A549 (cell line): ENCODE measurements at regions not wholly inside any gene's neighbourhood (a gene's known extent, or its start where the extent isn't known, plus 50 kb on each side); places are given as distances from the start of the nearest gene placed in this dataset.

Source experiments
- ATAC-seq, 2 experiments: fragments of 200-7000 bp in 1 of 2; fragments of >200 bp in 1 of 2; cut with Nextera tagmentation in 1 of 2; cut with Tn5 transposase in 1 of 2; 3 replicates each; pipeline versions ENCODE4 v1.8.0 to v1.9.1; 2018 to 2020; ENCODE audit warnings: mild to moderate bottlenecking in 1 of 2, moderate library complexity in 1 of 2
- CTCF ChIA-PET: fragments of 300-600 bp; sonication (Branson Sonifier 250); formaldehyde crosslinking; extraction: SDS; loops from one replicate; lab custom pipeline; 2021; ENCODE audit warnings: antibody characterized with exemption, inconsistent platforms; lab: Yijun Ruan, JAX
- POLR2A ChIA-PET: fragments of 350-600 bp; formaldehyde crosslinking; extraction: SDS; loops from one replicate; lab custom pipeline; 2021; ENCODE audit warnings: antibody characterized with exemption, inconsistent platforms; lab: Yijun Ruan, JAX
- DNase-seq, 2 experiments: peaks; one replicate each; pipeline versions ENCODE4 v3.0.0 to v3.0.0-alpha.2; 2011 to 2016; ENCODE audit warnings: low read depth in 1 of 2, low spot score in 1 of 2
- FAIRE-seq: peaks from 2 replicates; lab custom pipeline; 2011; peaks lifted over from hg19 to GRCh38; lab: Jason Lieb, UNC
- H3K27ac ChIP-seq, 2 experiments: fragments of >200 bp; sonication (Bioruptor Twin); formaldehyde crosslinking; 3 replicates each; pipeline ENCODE4 v1.5.1; 2016 to 2017
- H3K4me1 ChIP-seq: fragments of >200 bp; sonication (Bioruptor Twin); formaldehyde crosslinking; 3 replicates; pipeline ENCODE4 v1.6.1; 2016
- H3K4me2 ChIP-seq: fragments of >200 bp; sonication (Bioruptor Twin); formaldehyde crosslinking; 3 replicates; pipeline ENCODE4 v1.6.1; 2016
- H3K4me3 ChIP-seq: fragments of >200 bp; sonication (Bioruptor Twin); formaldehyde crosslinking; 3 replicates; pipeline ENCODE4 v1.5.1; 2016
- H3K9me3 ChIP-seq: fragments of >200 bp; sonication (Bioruptor Twin); formaldehyde crosslinking; 3 replicates; pipeline ENCODE4 v1.6.1; 2016
- ATOH8 ChIP-seq: fragments of 250-450 bp; sonication (Bioruptor Pico); IDR thresholded peaks from 2 replicates; pipeline ENCODE4 v1.5.0; 2020; ENCODE audit warnings: low read depth, mild to moderate bottlenecking, moderate library complexity
- BCL3 ChIP-seq: fragments of >200 bp; sonication (Bioruptor Twin); formaldehyde crosslinking; IDR thresholded peaks from 3 replicates; pipeline ENCODE4 v1.6.1; 2016
- CBX2 ChIP-seq: fragments of 200-600 bp; sonication (generic); IDR thresholded peaks from 2 replicates; pipeline ENCODE4 v1.6.1; 2016; ENCODE audit warnings: low read depth, mild to moderate bottlenecking, borderline replicate concordance
- CBX8 ChIP-seq: fragments of 200-600 bp; sonication (generic); IDR thresholded peaks from 2 replicates; pipeline ENCODE4 v1.6.1; 2016
- CEBPB ChIP-seq, 2 experiments: fragments of >200 bp in 1 of 2; sonication (Bioruptor Twin) in 1 of 2; formaldehyde crosslinking in 1 of 2; IDR thresholded peaks; 2 replicates each; pipeline ENCODE4 v1.6.1; 2012 to 2016
- E2F6 ChIP-seq: IDR thresholded peaks from 2 replicates; pipeline ENCODE4 v1.6.1; 2012; ENCODE audit warnings: low read depth, borderline replicate concordance
- EHF ChIP-seq: fragments of 250-450 bp; sonication (Bioruptor Pico); IDR thresholded peaks from 2 replicates; pipeline ENCODE4 v1.5.0; 2020; ENCODE audit warnings: mild to moderate bottlenecking
- ESRRA ChIP-seq: fragments of 150-350 bp; IDR thresholded peaks from 2 replicates; pipeline ENCODE4 v1.6.1; 2014; ENCODE audit warnings: mild to moderate bottlenecking, low read length, borderline replicate concordance
- FOSL2 ChIP-seq, 2 experiments: fragments of 450-650 bp in 1 of 2; fragments of >200 bp in 1 of 2; sonication (Bioruptor Twin) in 1 of 2; formaldehyde crosslinking; IDR thresholded peaks; 2 replicates each; pipeline versions ENCODE4 v1.5.0 to v1.6.1; 2016 to 2020; ENCODE audit warnings: mild to moderate bottlenecking in 1 of 2, moderate library complexity in 1 of 2
- GATA3 ChIP-seq: IDR thresholded peaks from 2 replicates; pipeline ENCODE4 v1.6.1; 2012; ENCODE audit warnings: borderline replicate concordance
- HDAC2 ChIP-seq: fragments of 200-600 bp; sonication (generic); IDR thresholded peaks from 2 replicates; pipeline ENCODE4 v1.6.1; 2016
- HEYL ChIP-seq: fragments of 250-450 bp; sonication (Bioruptor Pico); IDR thresholded peaks from 2 replicates; pipeline ENCODE4 v1.8.0; 2021; ENCODE audit warnings: mild to moderate bottlenecking, moderate library complexity
- HOXB13 ChIP-seq: fragments of 250-450 bp; sonication (Bioruptor Pico); IDR thresholded peaks from 2 replicates; pipeline ENCODE4 v1.5.0; 2020; ENCODE audit warnings: low read depth, mild to moderate bottlenecking, moderate library complexity
- HOXB5 ChIP-seq: fragments of 250-450 bp; sonication (Bioruptor Pico); IDR thresholded peaks from 2 replicates; pipeline ENCODE4 v1.5.0; 2020; ENCODE audit warnings: mild to moderate bottlenecking, moderate library complexity
- JUN ChIP-seq, 2 experiments: fragments of >200 bp; sonication (Bioruptor Twin); formaldehyde crosslinking; IDR thresholded peaks; 2 replicates in 1 of 2; 3 replicates in 1 of 2; pipeline ENCODE4 v1.6.1; 2016 to 2017
- KDM5A ChIP-seq: fragments of 200-600 bp; sonication (generic); IDR thresholded peaks from 2 replicates; pipeline ENCODE4 v1.6.1; 2016; ENCODE audit warnings: antibody characterized with exemption, mild to moderate bottlenecking
- MAFK ChIP-seq: fragments of 450-650 bp; IDR thresholded peaks from 2 replicates; pipeline ENCODE4 v1.6.1; 2014; ENCODE audit not compliant: partially characterized antibody
- MAX ChIP-seq: IDR thresholded peaks from 2 replicates; pipeline ENCODE4 v1.6.1; 2012
- MAZ ChIP-seq: fragments of 150-350 bp; IDR thresholded peaks from 2 replicates; pipeline ENCODE4 v1.6.1; 2014; ENCODE audit warnings: antibody characterized with exemption, low read depth, low read length, borderline replicate concordance
- MYC ChIP-seq: IDR thresholded peaks from 2 replicates; pipeline ENCODE4 v1.6.1; 2012; ENCODE audit warnings: mild to moderate bottlenecking, inconsistent platforms, low read length, improper control_type of control experiment, borderline replicate concordance
- NR3C1 ChIP-seq: fragments of >200 bp; sonication (Bioruptor Twin); formaldehyde crosslinking; IDR thresholded peaks from 3 replicates; pipeline ENCODE4 v1.6.1; 2017
- RCOR1 ChIP-seq: fragments of 150-350 bp; IDR thresholded peaks from 2 replicates; pipeline ENCODE4 v1.6.1; 2014; ENCODE audit warnings: antibody characterized with exemption, low read length, low read depth
- TP53 ChIP-seq: fragments of 250-450 bp; sonication (Bioruptor Pico); IDR thresholded peaks from 2 replicates; pipeline ENCODE4 v1.5.0; 2021; ENCODE audit warnings: mild to moderate bottlenecking, moderate library complexity
- ZNF302 ChIP-seq: fragments of 250-450 bp; sonication (Bioruptor Pico); IDR thresholded peaks from 2 replicates; pipeline ENCODE4 v1.9.0; 2021; ENCODE audit warnings: inconsistent platforms, mild to moderate bottlenecking, moderate library complexity
- WGBS: methylation state at CpG from one replicate; pipeline ENCODE4 v1.1.6; 2017; ENCODE audit errors: missing lambda C conversion rate; 5-methylcytosine and 5-hydroxymethylcytosine counted together

- no peaks in the 10 kb centered on the region for H3K9me3 ChIP-seq
- 37% methylated on average over 7 of the region's 7 CpGs for WGBS
- ChIA-PET CTCF (no interaction called here), POLR2A (no interaction called here)
- peak overlapping the region in 1 of 2 experiments; percentile 45; a peak in 3 of 6 replicates for H3K27ac ChIP-seq
- H3K4me1 ChIP-seq, result peaks cover 9% of the 10 kb centered on the region; the same call in 1 of the 3 replicates
- H3K4me2 ChIP-seq, result peak overlapping the region; percentile 8
- ATAC-seq (no peak), DNase-seq (no peak), FAIRE-seq (peak; percentile 36)
- TF ChIP-seq TP53 (CRISPR knock-in tag) (no peak), MAZ (no peak), RCOR1 (no peak), MAX (no peak), ESRRA (no peak), FOSL2 (IDR thresholded peaks at IDR 0.05) (no peak), FOSL2 (CRISPR knock-in tag; IDR thresholded peaks at IDR 0.05) (0 out of 2 replicates have a peak, but pooled peaks have one; percentile 21)
- H3K4me3 ChIP-seq, result no peak overlapping the region
Observed at GRCh38 chr5:27315363-27316270, 277.2 kb upstream of the CDH9 start.

- Histone ChIP-seq H3K4me3 (no peak overlapping the region), H3K4me2 (no peak overlapping the region), H3K4me1 (peaks cover 9% of the 10 kb centered on the region; the same call in 1 of the 3 replicates), H3K27ac (no peak overlapping the region), H3K9me3 (no peaks in the 10 kb centered on the region)
- ATAC-seq, result no peak
- POLR2A ChIA-PET, result no interaction called here
- FAIRE-seq, result no peak
- 50% methylated on average over 4 of the region's 4 CpGs for WGBS
- TF ChIP-seq HDAC2 (no peak), HOXB13 (CRISPR knock-in tag) (no peak), TP53 (CRISPR knock-in tag) (no peak), GATA3 (no peak), ATOH8 (no peak), HEYL (CRISPR knock-in tag) (no peak), EHF (CRISPR knock-in tag) (no peak), BCL3 (no peak), MAFK (no peak), MAX (no peak), CEBPB (IDR thresholded peaks at IDR 0.05) (no peak), ZNF302 (CRISPR knock-in tag) (no peak), HOXB5 (no peak), JUN (IDR thresholded peaks at IDR 0.05) (no peak), CBX2 (no peak), MYC (no peak), CBX8 (no peak), KDM5A (no peak), NR3C1 (no peak), E2F6 (no peak)
- DNase-seq, result no peak
- CTCF ChIA-PET, result no interaction called here
Observed at GRCh38 chr5:27313549-27313948, 275.2 kb upstream of the CDH9 start.
